Lower lobe of right lung (tissue), 2 donors: ENCODE measurements at regions not wholly inside any gene's neighbourhood (a gene's known extent, or its start where the extent isn't known, plus 50 kb on each side); places are given as distances from the start of the nearest gene placed in this dataset.

ENCODE experiments used
- ATAC-seq, 2 donors: fragments of 200-7000 bp; cut with Tn5 transposase; one replicate each; pipeline ENCODE4 v1.9.1; 2020 to 2022; ENCODE audit warnings: mild to moderate bottlenecking in 2 of 2, moderate library complexity in 2 of 2
- DNase-seq: peaks from one replicate; pipeline ENCODE4 v3.0.0-alpha.2; 2020
- H3K27ac ChIP-seq: fragments of 200-600 bp; one replicate; pipeline ENCODE4 v1.8.0; 2022
- H3K27me3 ChIP-seq: fragments of 200-600 bp; one replicate; pipeline ENCODE4 v1.8.0; 2022; ENCODE audit warnings: low read depth
- H3K36me3 ChIP-seq: fragments of 200-600 bp; one replicate; pipeline ENCODE4 v1.8.0; 2022; ENCODE audit warnings: mild to moderate bottlenecking
- H3K4me1 ChIP-seq: fragments of 200-600 bp; one replicate; pipeline ENCODE4 v1.8.0; 2022
- H3K4me3 ChIP-seq: fragments of 200-600 bp; one replicate; pipeline ENCODE4 v1.8.0; 2022; ENCODE audit warnings: mild to moderate bottlenecking
- H3K9me3 ChIP-seq: fragments of 200-600 bp; one replicate; pipeline ENCODE4 v1.8.0; 2022
- intact Hi-C: fragments of 100-400 bp; cut with DNase I; formaldehyde crosslinking; loops from one replicate; pipeline ENCODE4 v1.11.0; 2022
- TF ChIP-seq, protein P1 (sequence below): fragments of 200-600 bp; IDR thresholded peaks from one replicate; pipeline ENCODE4 v1.8.0; 2022; ENCODE audit warnings: antibody characterized with exemption, mild to moderate bottlenecking
- donor health status: DM: no; HTN: yes; CAD: no; lungs with severe emphysema.

DNA sequence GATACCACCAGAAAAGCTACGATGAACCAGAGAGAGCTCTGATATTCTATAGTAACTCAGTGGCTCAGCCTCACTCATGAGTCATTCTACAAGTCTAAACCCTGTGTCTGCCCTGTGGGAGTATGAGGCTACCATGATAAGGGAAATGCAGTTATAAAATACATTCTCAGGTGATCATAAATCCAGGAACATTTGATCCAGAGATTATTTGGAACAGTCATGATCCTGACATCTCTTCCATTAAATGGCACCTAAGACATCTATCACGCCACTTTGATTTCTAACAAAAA is 202.6 kb upstream of the RASSF8 start:
- ATAC-seq = no peak
- Histone ChIP-seq H3K4me1 (no peaks in the 10 kb centered on the region), H3K27ac (no peak overlapping the region), H3K27me3 (no peaks in the 10 kb centered on the region), H3K4me3 (no peak overlapping the region), H3K36me3 (no peaks in the 10 kb centered on the region), H3K9me3 (no peaks in the 10 kb centered on the region)
- DNase-seq = no peak
- TF ChIP-seq, protein P1, sequence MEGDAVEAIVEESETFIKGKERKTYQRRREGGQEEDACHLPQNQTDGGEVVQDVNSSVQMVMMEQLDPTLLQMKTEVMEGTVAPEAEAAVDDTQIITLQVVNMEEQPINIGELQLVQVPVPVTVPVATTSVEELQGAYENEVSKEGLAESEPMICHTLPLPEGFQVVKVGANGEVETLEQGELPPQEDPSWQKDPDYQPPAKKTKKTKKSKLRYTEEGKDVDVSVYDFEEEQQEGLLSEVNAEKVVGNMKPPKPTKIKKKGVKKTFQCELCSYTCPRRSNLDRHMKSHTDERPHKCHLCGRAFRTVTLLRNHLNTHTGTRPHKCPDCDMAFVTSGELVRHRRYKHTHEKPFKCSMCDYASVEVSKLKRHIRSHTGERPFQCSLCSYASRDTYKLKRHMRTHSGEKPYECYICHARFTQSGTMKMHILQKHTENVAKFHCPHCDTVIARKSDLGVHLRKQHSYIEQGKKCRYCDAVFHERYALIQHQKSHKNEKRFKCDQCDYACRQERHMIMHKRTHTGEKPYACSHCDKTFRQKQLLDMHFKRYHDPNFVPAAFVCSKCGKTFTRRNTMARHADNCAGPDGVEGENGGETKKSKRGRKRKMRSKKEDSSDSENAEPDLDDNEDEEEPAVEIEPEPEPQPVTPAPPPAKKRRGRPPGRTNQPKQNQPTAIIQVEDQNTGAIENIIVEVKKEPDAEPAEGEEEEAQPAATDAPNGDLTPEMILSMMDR = no peak
- intact Hi-C loops = no loop called here

DNA sequence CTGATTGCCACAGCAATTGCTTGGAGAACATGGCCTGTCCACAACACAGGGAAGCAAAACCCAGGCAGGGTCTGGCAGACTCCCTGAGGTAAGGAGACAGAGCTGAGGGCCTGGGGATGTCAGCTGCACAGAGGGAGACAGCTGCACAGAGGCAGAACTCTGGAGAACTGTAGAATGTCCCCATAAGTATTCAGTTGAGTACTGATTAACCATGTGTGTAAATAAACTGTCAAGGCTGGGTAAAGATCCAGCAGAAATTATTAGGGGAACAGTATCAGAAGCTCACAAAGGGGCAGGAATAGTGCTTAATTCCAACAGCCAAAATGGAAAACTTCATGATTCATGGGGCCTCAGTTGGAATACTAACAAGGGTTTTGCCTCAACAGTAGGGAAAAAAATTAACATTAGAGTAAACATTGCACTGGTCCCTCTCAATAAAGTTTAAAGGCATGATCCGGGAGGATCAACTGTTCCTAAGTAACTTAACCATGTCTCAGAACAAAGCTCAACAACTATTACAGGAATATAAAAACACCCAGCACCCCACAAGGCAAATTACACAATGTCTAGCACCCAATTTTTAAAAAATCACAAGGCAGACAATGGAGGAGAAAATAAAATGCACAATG is 201.3 kb upstream of the RASSF8 start:
- no peaks in the 10 kb centered on the region for H3K9me3 ChIP-seq
- no peaks in the 10 kb centered on the region for H3K4me1 ChIP-seq
- no peaks in the 10 kb centered on the region for H3K36me3 ChIP-seq
- ATAC-seq (no peak), DNase-seq (no peak)
- intact Hi-C loops = no loop called here
- TF ChIP-seq, protein P1 = no peak
- H3K27ac ChIP-seq = no peak overlapping the region
- H3K27me3 ChIP-seq = no peaks in the 10 kb centered on the region
- no peak overlapping the region for H3K4me3 ChIP-seq

DNA sequence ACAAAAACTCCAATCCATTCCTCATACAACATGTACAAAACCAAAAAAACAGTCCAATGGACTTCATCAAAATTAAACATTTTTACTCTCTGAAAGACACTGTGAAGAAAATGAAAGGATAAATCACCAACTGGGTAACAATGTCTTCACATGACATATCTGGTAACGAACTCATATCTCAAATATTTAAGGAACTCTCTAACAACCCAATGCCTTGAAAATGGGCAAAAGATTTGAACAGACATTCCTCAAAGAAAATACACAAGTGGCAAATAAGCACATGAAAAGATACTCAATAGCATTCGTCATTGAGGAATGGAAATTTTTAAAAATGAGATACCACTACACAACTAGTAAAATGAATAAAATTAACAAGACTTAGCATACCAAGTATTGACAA is 198.7 kb upstream of the RASSF8 start:
- no peaks in the 10 kb centered on the region for H3K4me1 ChIP-seq
- TF ChIP-seq, protein P1 = no peak
- ATAC-seq = no peak
- H3K4me3 ChIP-seq = no peak overlapping the region
- intact Hi-C loops = no loop called here
- no peak overlapping the region for H3K27ac ChIP-seq
- no peaks in the 10 kb centered on the region for H3K27me3 ChIP-seq
- no peak for DNase-seq
- no peaks in the 10 kb centered on the region for H3K36me3 ChIP-seq
- H3K9me3 ChIP-seq = no peaks in the 10 kb centered on the region

DNA sequence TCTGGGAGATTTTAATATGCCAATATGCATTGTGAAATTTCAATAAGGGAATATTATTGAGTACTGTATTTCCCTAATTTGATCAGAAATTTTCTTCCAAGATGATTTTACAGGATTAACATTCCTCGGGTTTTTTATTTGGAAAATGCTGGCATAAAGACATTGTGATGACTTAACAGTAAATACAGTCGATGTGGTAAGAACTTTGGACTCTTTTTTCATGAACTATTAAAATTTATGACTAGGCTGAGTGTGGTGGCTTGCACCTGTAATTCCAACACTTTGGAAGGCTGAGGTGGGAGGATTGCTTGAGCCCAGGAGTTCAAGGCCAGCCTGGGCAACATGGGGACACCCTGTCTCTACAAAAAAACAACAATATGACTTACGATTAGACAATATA is 197.1 kb upstream of the RASSF8 start:
- Histone ChIP-seq H3K27me3 (no peaks in the 10 kb centered on the region), H3K9me3 (no peaks in the 10 kb centered on the region), H3K4me1 (no peaks in the 10 kb centered on the region), H3K36me3 (no peaks in the 10 kb centered on the region), H3K4me3 (no peak overlapping the region), H3K27ac (no peak overlapping the region)
- intact Hi-C loops = no loop called here
- no peak for ATAC-seq
- TF ChIP-seq, protein P1 = no peak
- DNase-seq = no peak

DNA sequence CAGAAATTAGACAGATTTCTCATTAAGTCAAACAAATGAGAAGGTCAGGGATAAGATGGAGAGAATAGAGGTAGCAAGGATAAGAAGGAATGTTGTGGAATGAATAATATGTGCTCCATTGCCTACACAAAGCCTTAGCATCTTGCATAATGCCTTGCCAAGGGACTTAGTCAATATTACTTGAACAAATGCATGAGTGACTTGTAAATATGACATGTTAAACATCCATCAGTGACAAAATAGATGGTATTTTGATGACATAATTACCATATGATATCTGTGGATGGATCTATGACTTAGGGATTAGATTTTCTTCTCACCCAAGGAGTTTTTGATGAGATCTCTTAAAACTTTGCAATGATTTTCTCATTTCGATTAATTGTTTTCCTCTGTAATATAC is 194.1 kb upstream of the RASSF8 start:
- no peak for DNase-seq
- no peak for ATAC-seq

More for the DNA sequence above, 194.1 kb upstream of the RASSF8 start:
- H3K27me3 ChIP-seq = no peaks in the 10 kb centered on the region
- no peaks in the 10 kb centered on the region for H3K4me1 ChIP-seq
- TF ChIP-seq, protein P1 = no peak
- intact Hi-C loops = no loop called here
- no peaks in the 10 kb centered on the region for H3K36me3 ChIP-seq
- no peak overlapping the region for H3K27ac ChIP-seq
- no peak overlapping the region for H3K4me3 ChIP-seq
- H3K9me3 ChIP-seq = no peaks in the 10 kb centered on the region
